ENCODE measurements at regions not wholly inside any gene's neighbourhood (a gene's known extent, or its start where the extent isn't known, plus 50 kb on each side); places are given as distances from the start of the nearest gene placed in this dataset.

DNA sequence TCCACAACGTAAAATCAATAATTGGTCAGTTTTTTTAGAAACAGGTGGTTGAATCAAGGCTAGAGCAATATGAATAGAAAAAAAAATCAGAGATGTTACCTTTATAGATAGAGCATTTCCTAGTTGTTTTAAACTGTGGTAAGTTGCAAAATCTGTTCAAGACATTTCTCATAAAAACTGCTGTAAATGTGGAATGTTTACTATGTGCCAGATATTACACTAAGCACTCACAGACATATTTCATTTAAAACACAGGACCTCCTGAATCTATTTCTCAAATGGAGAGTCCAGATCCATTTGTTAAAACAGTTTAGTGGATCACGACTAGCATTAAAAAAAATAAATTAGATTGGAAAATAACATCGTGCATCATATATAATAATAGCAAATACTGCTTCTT lies 570.0 kb upstream of the ZNF608 start (continued):
- TF ChIP-seq, protein P1, sequence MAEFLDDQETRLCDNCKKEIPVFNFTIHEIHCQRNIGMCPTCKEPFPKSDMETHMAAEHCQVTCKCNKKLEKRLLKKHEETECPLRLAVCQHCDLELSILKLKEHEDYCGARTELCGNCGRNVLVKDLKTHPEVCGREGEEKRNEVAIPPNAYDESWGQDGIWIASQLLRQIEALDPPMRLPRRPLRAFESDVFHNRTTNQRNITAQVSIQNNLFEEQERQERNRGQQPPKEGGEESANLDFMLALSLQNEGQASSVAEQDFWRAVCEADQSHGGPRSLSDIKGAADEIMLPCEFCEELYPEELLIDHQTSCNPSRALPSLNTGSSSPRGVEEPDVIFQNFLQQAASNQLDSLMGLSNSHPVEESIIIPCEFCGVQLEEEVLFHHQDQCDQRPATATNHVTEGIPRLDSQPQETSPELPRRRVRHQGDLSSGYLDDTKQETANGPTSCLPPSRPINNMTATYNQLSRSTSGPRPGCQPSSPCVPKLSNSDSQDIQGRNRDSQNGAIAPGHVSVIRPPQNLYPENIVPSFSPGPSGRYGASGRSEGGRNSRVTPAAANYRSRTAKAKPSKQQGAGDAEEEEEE (CRISPR knock-in tag; IDR thresholded peaks at IDR 0.05; ENCODE audit: borderline replicate concordance) = no peak

DNA sequence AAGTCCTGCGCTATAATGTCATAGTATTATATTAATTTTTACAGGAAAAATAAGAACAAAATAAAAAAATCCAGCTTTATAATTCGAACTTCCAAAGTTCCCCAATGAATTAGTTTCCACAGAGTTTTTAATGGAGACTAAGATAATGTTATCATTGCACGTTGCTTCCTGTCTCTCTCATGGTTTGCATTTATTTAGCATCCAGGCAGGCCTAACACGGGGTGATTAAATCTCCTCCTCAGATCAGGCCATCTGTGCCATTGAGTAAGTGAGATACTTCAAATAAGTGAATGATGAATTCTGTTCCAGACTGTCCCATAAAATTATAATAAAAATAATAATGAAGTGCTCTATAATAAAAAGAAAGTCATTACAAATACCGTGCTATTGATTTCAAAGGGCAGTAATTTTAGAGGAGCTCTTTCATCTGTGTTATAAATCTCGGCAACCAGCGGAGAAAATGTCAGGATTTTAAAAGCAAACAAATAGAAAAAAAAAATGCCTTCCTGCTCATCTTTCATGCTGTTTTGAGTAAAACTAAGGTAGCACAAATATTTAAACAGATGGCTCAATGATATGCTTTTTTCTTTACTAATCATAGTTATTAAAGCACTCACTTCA lies 570.6 kb upstream of the ZNF608 start:
- Histone ChIP-seq H3K36me3 (replicated peaks in 1 of 2; ENCODE audit: control insufficient read depth in 1 of 2, insufficient read depth in 2 of 2, low read length in 2 of 2) (no peaks in the 10 kb centered on the region), H2AFZ (ENCODE audit: low read length) (no peak overlapping the region), H3K27me3 (ENCODE audit: control insufficient read depth in 1 of 2, insufficient read depth in 2 of 2, low read length in 2 of 2) (no peaks in the 10 kb centered on the region), H3K4me2 (ENCODE audit: low read depth, low read length) (no peak overlapping the region), H3K27ac (ENCODE audit: extremely low read length, insufficient read depth, low read length) (no peak overlapping the region), H3K79me2 (ENCODE audit: insufficient read depth, low read length) (no peaks in the 10 kb centered on the region), H4K20me1 (ENCODE audit: insufficient read depth, low read length) (no peaks in the 10 kb centered on the region), H3K4me1 (ENCODE audit: insufficient read depth, low read length) (no peaks in the 10 kb centered on the region), H3K9ac (ENCODE audit: insufficient read depth, low read depth, low read length) (no peak overlapping the region), H3K9me3 (ENCODE audit: low read length) (0 out of 2 replicates have a peak, but pooled peaks cover 4% of the 10 kb centered on the region), H3K4me3 (replicated peaks in 1 of 3; ENCODE audit: insufficient read depth in 1 of 3, low read depth in 2 of 3, low read length in 3 of 3) (no peak overlapping the region)
- ChIA-PET CTCF (ENCODE audit: low intra/inter-chr PET ratio, low total read pairs) (no interaction called here), POLR2A (no interaction called here)
- BruUV-seq (replicated peaks) = no TSS peak
- intact Hi-C loops (cut with micrococcal nuclease; ENCODE audit: unreplicated experiment) (no loop called here), in situ Hi-C loops (cut with HindIII; ENCODE audit: extremely low pct_ligation_motif_present, low pct_unique_long_range_greater_than_20kb) (no loop called here)
- no peak for ATAC-seq
- no peak for FAIRE-seq
- 14% methylated on average over 7 of the region's 7 CpGs for WGBS (ENCODE audit: low lambda C conversion rate)
- DNase-seq (ENCODE audit: low spot score) = no peak
- no peak for TF ChIP-seq SIX1 (CRISPR knock-in tag; IDR thresholded peaks at IDR 0.05; ENCODE audit: borderline replicate concordance)
- TF ChIP-seq, protein P2, sequence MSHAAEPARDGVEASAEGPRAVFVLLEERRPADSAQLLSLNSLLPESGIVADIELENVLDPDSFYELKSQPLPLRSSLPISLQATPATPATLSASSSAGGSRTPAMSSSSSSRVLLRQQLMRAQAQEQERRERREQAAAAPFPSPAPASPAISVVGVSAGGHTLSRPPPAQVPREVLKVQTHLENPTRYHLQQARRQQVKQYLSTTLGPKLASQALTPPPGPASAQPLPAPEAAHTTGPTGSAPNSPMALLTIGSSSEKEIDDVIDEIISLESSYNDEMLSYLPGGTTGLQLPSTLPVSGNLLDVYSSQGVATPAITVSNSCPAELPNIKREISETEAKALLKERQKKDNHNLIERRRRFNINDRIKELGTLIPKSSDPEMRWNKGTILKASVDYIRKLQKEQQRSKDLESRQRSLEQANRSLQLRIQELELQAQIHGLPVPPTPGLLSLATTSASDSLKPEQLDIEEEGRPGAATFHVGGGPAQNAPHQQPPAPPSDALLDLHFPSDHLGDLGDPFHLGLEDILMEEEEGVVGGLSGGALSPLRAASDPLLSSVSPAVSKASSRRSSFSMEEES (CRISPR knock-in tag; IDR thresholded peaks at IDR 0.05) = no peak
- TF ChIP-seq ZKSCAN8 (CRISPR knock-in tag; IDR thresholded peaks at IDR 0.05; ENCODE audit: borderline replicate concordance) = no peak
- no peak for TF ChIP-seq SAFB2 (CRISPR knock-in tag; IDR thresholded peaks at IDR 0.05; ENCODE audit: borderline replicate concordance, low read depth)
- TF ChIP-seq ZNF337 (CRISPR knock-in tag; IDR thresholded peaks at IDR 0.05; ENCODE audit: borderline replicate concordance, low read depth) = no peak
- TF ChIP-seq HNRNPUL1 (IDR thresholded peaks at IDR 0.05; ENCODE audit: low read depth, low read length) = no peak
- TF ChIP-seq, protein P3, sequence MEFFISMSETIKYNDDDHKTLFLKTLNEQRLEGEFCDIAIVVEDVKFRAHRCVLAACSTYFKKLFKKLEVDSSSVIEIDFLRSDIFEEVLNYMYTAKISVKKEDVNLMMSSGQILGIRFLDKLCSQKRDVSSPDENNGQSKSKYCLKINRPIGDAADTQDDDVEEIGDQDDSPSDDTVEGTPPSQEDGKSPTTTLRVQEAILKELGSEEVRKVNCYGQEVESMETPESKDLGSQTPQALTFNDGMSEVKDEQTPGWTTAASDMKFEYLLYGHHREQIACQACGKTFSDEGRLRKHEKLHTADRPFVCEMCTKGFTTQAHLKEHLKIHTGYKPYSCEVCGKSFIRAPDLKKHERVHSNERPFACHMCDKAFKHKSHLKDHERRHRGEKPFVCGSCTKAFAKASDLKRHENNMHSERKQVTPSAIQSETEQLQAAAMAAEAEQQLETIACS (CRISPR knock-in tag; IDR thresholded peaks at IDR 0.05) = no peak
- TF ChIP-seq RFX3 (CRISPR knock-in tag; IDR thresholded peaks at IDR 0.05) = no peak
- no peak for TF ChIP-seq ZNF761 (CRISPR knock-in tag; conservative IDR thresholded peaks at IDR 0.05)
- TF ChIP-seq ZNF207 (IDR thresholded peaks at IDR 0.05; ENCODE audit: borderline replicate concordance) = no peak
- no peak for TF ChIP-seq ELF4 (CRISPR knock-in tag; IDR thresholded peaks at IDR 0.05; ENCODE audit: borderline replicate concordance)
- TF ChIP-seq, protein P4, sequence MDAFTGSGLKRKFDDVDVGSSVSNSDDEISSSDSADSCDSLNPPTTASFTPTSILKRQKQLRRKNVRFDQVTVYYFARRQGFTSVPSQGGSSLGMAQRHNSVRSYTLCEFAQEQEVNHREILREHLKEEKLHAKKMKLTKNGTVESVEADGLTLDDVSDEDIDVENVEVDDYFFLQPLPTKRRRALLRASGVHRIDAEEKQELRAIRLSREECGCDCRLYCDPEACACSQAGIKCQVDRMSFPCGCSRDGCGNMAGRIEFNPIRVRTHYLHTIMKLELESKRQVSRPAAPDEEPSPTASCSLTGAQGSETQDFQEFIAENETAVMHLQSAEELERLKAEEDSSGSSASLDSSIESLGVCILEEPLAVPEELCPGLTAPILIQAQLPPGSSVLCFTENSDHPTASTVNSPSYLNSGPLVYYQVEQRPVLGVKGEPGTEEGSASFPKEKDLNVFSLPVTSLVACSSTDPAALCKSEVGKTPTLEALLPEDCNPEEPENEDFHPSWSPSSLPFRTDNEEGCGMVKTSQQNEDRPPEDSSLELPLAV (CRISPR knock-in tag; conservative IDR thresholded peaks at IDR 0.05; ENCODE audit: low read depth) = no peak
- no peak for TF ChIP-seq PRMT3 (CRISPR knock-in tag; IDR thresholded peaks at IDR 0.05; ENCODE audit: borderline replicate concordance, low read depth)
- no peak for TF ChIP-seq SMARCE1 (IDR thresholded peaks at IDR 0.05; ENCODE audit: borderline replicate concordance)
- no peak for TF ChIP-seq TCF7L2 (IDR thresholded peaks at IDR 0.05; ENCODE audit: low read depth, low read length)
- TF ChIP-seq ZNF749 (CRISPR knock-in tag; IDR thresholded peaks at IDR 0.05; ENCODE audit: borderline replicate concordance) = no peak
- no peak for TF ChIP-seq ZNF589 (CRISPR knock-in tag; conservative IDR thresholded peaks at IDR 0.05)

Data from HepG2 (cell line).